ENCODE measurements at regions not wholly inside any gene's neighbourhood (a gene's known extent, or its start where the extent isn't known, plus 50 kb on each side); places are given as distances from the start of the nearest gene placed in this dataset.

GRCh38 chr5:56286015-56286884, 53.1 kb upstream of the ANKRD55 start:
- DNase-seq: no peak

GRCh38 chr5:56282951-56283350, 49.8 kb upstream of the ANKRD55 start:
- DNase-seq: no peak

Data from activated effector memory CD4-positive, alpha-beta T cell treated with Interleukin-2 at 50 U/mL for 16 hours (primary cell).